GM23338 (cell line): ENCODE measurements at regions not wholly inside any gene's neighbourhood (a gene's known extent, or its start where the extent isn't known, plus 50 kb on each side); places are given as distances from the start of the nearest gene placed in this dataset.

Experiments used
- CREB1 ChIP-seq: fragments of 250-450 bp; sonication (Bioruptor Pico); IDR thresholded peaks from 2 replicates; pipeline ENCODE4 v1.5.0; 2020; ENCODE audit warnings: low read depth, mild to moderate bottlenecking, moderate library complexity
- CTCF ChIP-seq, 2 experiments: fragments of 200-600 bp in 1 of 2; sonication (generic) in 1 of 2; conservative IDR thresholded peaks; 2 replicates each; pipeline versions ENCODE4 v1.5.1 to v1.6.1; 2016 to 2017; ENCODE audit warnings: antibody characterized with exemption in 2 of 2, low read depth in 2 of 2, mild to moderate bottlenecking in 2 of 2, moderate library complexity in 1 of 2
- EZH2 ChIP-seq: fragments of 200-600 bp; sonication (generic); IDR thresholded peaks from one replicate; pipeline ENCODE4 v1.8.0; 2017; ENCODE audit warnings: antibody characterized with exemption, mild to moderate bottlenecking, low read depth; ENCODE audit not compliant: unreplicated experiment
- EZH2phosphoT487 ChIP-seq: fragments of 200-600 bp; sonication (generic); IDR thresholded peaks from one replicate; pipeline ENCODE4 v1.8.1; 2018; ENCODE audit warnings: antibody characterized with exemption; ENCODE audit not compliant: unreplicated experiment
- JUNB ChIP-seq: IDR thresholded peaks from one replicate; pipeline ENCODE4 v1.6.1; 2016; ENCODE audit warnings: antibody characterized with exemption; ENCODE audit not compliant: unreplicated experiment
- POLR2AphosphoS5 ChIP-seq: IDR thresholded peaks from 2 replicates; pipeline ENCODE4 v1.6.1; 2016; ENCODE audit warnings: antibody characterized with exemption, low read depth
- REST ChIP-seq: IDR thresholded peaks from one replicate; pipeline ENCODE4 v1.6.1; 2018; ENCODE audit warnings: antibody characterized with exemption; ENCODE audit not compliant: unreplicated experiment
- STAT1 ChIP-seq: IDR thresholded peaks from one replicate; pipeline ENCODE4 v1.6.1; 2016; ENCODE audit warnings: antibody characterized with exemption; ENCODE audit not compliant: unreplicated experiment
- ZNF114 ChIP-seq: fragments of 250-450 bp; sonication (Bioruptor Pico); IDR thresholded peaks from 2 replicates; pipeline ENCODE4 v1.5.0; 2020; ENCODE audit warnings: mild to moderate bottlenecking, moderate library complexity

GRCh38 chr3:103810167-103810566 lies 1375.4 kb downstream of the ZPLD1 start:
- TF ChIP-seq CREB1 (CRISPR knock-in tag) (no peak), CTCF (conservative IDR thresholded peaks at IDR 0.05; ENCODE audit: low read depth in 2 of 2) (no peak), REST (no peak), EZH2 (no peak), STAT1 (no peak), EZH2phosphoT487 (no peak), ZNF114 (no peak), JUNB (no peak), POLR2AphosphoS5 (no peak)
